ENCODE measurements at regions not wholly inside any gene's neighbourhood (a gene's known extent, or its start where the extent isn't known, plus 50 kb on each side); places are given as distances from the start of the nearest gene placed in this dataset.

DNA sequence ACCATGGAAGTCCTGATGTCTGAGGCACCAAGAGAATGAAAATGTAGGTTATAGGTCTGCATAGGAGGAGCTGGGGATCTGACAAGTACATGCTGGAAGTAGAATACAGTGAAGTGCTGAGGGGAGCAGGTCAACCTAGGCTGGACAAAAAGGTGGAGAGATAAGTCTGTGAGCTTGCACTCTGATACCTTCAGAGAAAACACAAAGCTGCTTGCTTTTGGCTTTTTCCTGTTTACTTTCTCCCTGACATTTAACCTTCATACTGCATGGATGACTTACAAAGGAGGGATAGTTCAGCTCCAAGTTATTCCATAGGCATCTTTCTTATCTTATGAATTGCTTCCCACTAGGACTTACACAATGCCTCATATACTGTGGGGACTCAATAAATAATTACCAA is 256.7 kb upstream of the NREP start:
- no peak for TF ChIP-seq GATA2 (IDR thresholded peaks at IDR 0.05; ENCODE audit: low read depth, low read length)
- TF ChIP-seq GATA3 (IDR thresholded peaks at IDR 0.05; ENCODE audit: low read depth, low read length), result no peak

Measured in SH-SY5Y (cell line).